Suprapubic skin (tissue), 4 donors: ENCODE measurements at regions not wholly inside any gene's neighbourhood (a gene's known extent, or its start where the extent isn't known, plus 50 kb on each side); places are given as distances from the start of the nearest gene placed in this dataset.

ENCODE experiments used
- DNase-seq, 2 donors: peaks; one replicate each; pipeline ENCODE4 v3.0.0-alpha.2; 2019; ENCODE audit warnings: low spot score in 2 of 2
- H3K27ac ChIP-seq: fragments of 200-600 bp; sonication (generic); one replicate; pipeline ENCODE4 v1.5.1; 2019
- H3K27me3 ChIP-seq: fragments of 200-600 bp; sonication (generic); one replicate; pipeline ENCODE4 v1.5.1; 2019
- H3K36me3 ChIP-seq: fragments of 200-600 bp; sonication (generic); one replicate; pipeline ENCODE4 v1.5.1; 2019
- H3K4me1 ChIP-seq: fragments of 200-600 bp; sonication (generic); one replicate; pipeline ENCODE4 v1.5.1; 2019
- H3K4me3 ChIP-seq: fragments of 200-600 bp; sonication (generic); one replicate; pipeline ENCODE4 v1.5.1; 2019; ENCODE audit warnings: mild to moderate bottlenecking
- H3K9me3 ChIP-seq: fragments of 200-600 bp; sonication (generic); one replicate; pipeline ENCODE4 v1.5.1; 2019
- CTCF ChIP-seq, 2 donors: fragments of 200-600 bp in 1 of 2; fragments of 450-650 bp in 1 of 2; sonication (generic) in 1 of 2; IDR thresholded peaks; one replicate each; pipeline ENCODE4 v1.5.1; 2016 to 2019; ENCODE audit warnings: antibody characterized with exemption in 2 of 2, mild to moderate bottlenecking in 1 of 2, moderate library complexity in 1 of 2
- EP300 ChIP-seq: sonication (generic); formaldehyde crosslinking; IDR thresholded peaks from one replicate; pipeline ENCODE4 v1.6.1; 2017; ENCODE audit warnings: antibody characterized with exemption
- POLR2A ChIP-seq, 2 donors: fragments of 450-650 bp; IDR thresholded peaks; one replicate each; pipeline ENCODE4 v1.6.1; 2017; ENCODE audit warnings: antibody characterized with exemption in 2 of 2, mild to moderate bottlenecking in 2 of 2, moderate library complexity in 2 of 2
- POLR2AphosphoS5 ChIP-seq, 3 donors: sonication (generic); formaldehyde crosslinking; IDR thresholded peaks; one replicate each; pipeline ENCODE4 v1.6.1; 2017; ENCODE audit warnings: antibody characterized with exemption in 3 of 3
- WGBS: methylation state at CpG from one replicate; pipeline ENCODE4 v1.1.5; 2018; 5-methylcytosine and 5-hydroxymethylcytosine counted together

DNA sequence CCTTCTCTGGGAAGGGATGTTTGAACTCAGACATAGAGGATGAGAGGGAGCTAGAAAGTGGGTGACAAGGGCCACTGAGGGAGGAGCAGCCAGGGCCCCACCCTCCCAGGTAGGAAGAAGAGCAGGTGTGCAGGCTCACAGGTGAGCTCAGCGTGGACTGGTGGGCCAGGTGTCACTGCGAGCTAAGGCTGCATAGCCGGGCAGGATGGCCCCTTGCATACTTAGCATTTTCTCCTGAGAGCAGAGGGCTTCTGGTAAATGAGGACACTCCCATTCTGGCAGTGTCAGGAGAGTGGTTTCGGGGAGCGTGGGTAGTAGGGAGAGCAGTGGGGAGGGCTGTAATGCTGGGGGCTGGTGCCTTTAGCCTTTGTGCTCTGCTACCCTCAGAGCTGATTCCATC is 843.4 kb downstream of the TBC1D22A start:
- DNase-seq = peak; percentile 8 to 23
- Histone ChIP-seq H3K27me3 (peaks cover 32% of the 10 kb centered on the region), H3K4me3 (no peak overlapping the region), H3K36me3 (no peaks in the 10 kb centered on the region), H3K4me1 (no peaks in the 10 kb centered on the region), H3K27ac (no peak overlapping the region), H3K9me3 (no peaks in the 10 kb centered on the region)
- no peak for TF ChIP-seq POLR2A (IDR thresholded peaks at IDR 0.05)
- TF ChIP-seq POLR2AphosphoS5 (IDR thresholded peaks at IDR 0.05) = no peak
- TF ChIP-seq EP300 = no peak
- no peak for TF ChIP-seq CTCF (IDR thresholded peaks at IDR 0.05)
- WGBS = 9% methylated on average over 3 of the region's 5 CpGs

DNA sequence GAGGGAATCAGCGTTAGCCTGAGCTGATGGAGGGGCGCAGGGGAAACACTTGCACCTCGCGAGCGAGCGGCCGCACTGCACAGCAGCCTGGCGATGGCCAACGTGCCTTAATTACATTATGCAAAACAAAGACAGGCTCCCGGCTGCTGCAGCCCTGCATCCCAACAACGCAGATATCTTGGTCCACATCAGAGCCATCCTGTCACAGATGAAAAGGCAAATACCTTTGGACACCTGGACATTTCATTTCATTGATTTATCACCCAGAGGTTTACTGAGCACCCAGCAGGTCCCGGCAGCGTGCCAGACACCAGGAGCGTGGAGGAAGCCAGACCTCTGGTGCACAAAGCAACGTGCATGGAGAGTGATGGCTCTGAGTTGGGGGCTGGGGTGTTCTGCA is 843.0 kb downstream of the TBC1D22A start:
- WGBS = 64% methylated on average over 11 of the region's 15 CpGs
- DNase-seq = peak; percentile 44 to 62
- no peak overlapping the region for H3K4me3 ChIP-seq

DNA sequence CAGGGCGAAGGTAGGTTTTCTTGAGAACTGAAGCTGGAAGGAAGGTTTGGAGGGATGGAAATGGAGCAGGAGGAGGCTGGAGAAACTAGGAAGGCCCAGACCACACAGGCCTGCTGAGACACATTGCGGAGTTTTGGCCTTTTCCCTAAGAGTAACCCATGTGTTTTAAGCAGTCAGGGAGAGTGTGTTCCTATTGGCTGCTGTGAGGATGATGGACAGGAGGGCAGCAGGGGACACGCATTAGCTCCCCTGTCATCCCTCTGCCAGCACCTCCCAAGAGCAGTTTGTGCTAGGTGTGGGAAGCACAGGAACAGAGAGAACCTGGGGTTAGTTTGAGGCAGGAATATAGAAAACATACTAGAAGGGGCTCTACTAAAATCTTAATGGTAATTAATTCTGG is 842.1 kb downstream of the TBC1D22A start:
- DNase-seq = no peak
- no peak overlapping the region for H3K4me3 ChIP-seq
- 89% methylated on average over 3 of the region's 3 CpGs for WGBS
- TF ChIP-seq EP300 (no peak), CTCF (IDR thresholded peaks at IDR 0.05) (no peak), POLR2AphosphoS5 (IDR thresholded peaks at IDR 0.05) (no peak), POLR2A (IDR thresholded peaks at IDR 0.05) (no peak)
- peaks cover 44% of the 10 kb centered on the region for H3K27me3 ChIP-seq
- H3K36me3 ChIP-seq = no peaks in the 10 kb centered on the region
- no peaks in the 10 kb centered on the region for H3K9me3 ChIP-seq
- no peak overlapping the region for H3K27ac ChIP-seq
- H3K4me1 ChIP-seq = no peaks in the 10 kb centered on the region

More for the DNA sequence above, 843.0 kb downstream of the TBC1D22A start:
- Histone ChIP-seq H3K9me3 (no peaks in the 10 kb centered on the region), H3K36me3 (no peaks in the 10 kb centered on the region), H3K27ac (no peak overlapping the region), H3K4me1 (no peaks in the 10 kb centered on the region), H3K27me3 (peaks cover 35% of the 10 kb centered on the region)
- TF ChIP-seq POLR2A (IDR thresholded peaks at IDR 0.05) (no peak), CTCF (IDR thresholded peaks at IDR 0.05) (no peak), EP300 (no peak), POLR2AphosphoS5 (IDR thresholded peaks at IDR 0.05) (no peak)

DNA sequence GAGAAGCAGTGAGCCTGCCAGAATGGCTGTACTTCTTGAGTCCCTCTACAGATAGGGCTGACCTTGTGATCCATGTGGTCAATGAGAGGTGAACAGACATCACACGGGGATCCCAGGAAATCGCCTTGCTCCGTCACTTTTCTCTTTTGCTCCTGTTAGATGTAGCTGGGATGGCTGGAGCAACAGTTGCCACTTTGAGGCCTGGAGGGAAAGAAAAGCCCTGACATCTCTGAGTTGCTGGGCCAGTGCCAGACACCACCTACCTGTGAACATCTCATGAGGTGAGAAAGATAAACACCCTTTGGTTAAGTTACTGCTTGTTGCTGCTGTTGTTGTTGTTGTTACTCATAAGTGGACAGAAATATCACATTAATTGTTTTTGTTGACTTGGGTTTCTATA is 840.3 kb downstream of the TBC1D22A start:
- no peak overlapping the region for H3K27ac ChIP-seq
- H3K4me3 ChIP-seq = no peak overlapping the region
- WGBS = 95% methylated on average over 3 of the region's 3 CpGs
- peaks cover 36% of the 10 kb centered on the region for H3K27me3 ChIP-seq
- no peaks in the 10 kb centered on the region for H3K4me1 ChIP-seq
- TF ChIP-seq POLR2A (IDR thresholded peaks at IDR 0.05) (no peak), CTCF (IDR thresholded peaks at IDR 0.05) (no peak), EP300 (no peak), POLR2AphosphoS5 (IDR thresholded peaks at IDR 0.05) (no peak)
- DNase-seq = peak; percentile 9 to 56
- no peaks in the 10 kb centered on the region for H3K9me3 ChIP-seq
- H3K36me3 ChIP-seq = no peaks in the 10 kb centered on the region

DNA sequence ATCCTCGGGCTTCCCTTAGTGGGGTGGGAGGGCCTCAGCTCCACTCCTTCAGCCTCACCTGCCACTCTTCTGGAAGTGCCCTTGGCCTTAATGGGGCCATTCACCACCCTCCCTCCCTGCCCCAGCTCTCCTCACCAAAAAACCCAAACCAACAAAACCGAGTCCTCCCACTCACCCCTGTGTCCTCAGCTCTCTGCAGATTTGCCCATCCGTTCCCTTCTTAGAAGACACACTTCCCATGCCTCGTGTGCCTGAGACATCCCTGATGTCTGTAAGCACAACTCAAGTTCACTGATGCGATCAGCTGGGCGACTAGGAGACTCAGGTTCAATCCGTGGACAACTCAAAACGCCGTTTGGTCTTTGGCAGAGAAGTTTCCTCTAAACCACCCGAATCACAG is 839.2 kb downstream of the TBC1D22A start:
- H3K36me3 ChIP-seq = no peaks in the 10 kb centered on the region
- 74% methylated on average over 10 of the region's 10 CpGs for WGBS
- H3K9me3 ChIP-seq = no peaks in the 10 kb centered on the region
- TF ChIP-seq EP300 (no peak), CTCF (IDR thresholded peaks at IDR 0.05) (no peak), POLR2A (IDR thresholded peaks at IDR 0.05) (no peak), POLR2AphosphoS5 (IDR thresholded peaks at IDR 0.05) (no peak)
- H3K4me3 ChIP-seq = no peak overlapping the region
- peaks cover 33% of the 10 kb centered on the region for H3K27me3 ChIP-seq
- no peak overlapping the region for H3K27ac ChIP-seq
- no peaks in the 10 kb centered on the region for H3K4me1 ChIP-seq
- peak; percentile 10 to 41 for DNase-seq
